HL-60 (cell line): ENCODE measurements at regions not wholly inside any gene's neighbourhood (a gene's known extent, or its start where the extent isn't known, plus 50 kb on each side); places are given as distances from the start of the nearest gene placed in this dataset.

Experiments
- DNase-seq, 2 experiments: peaks; one replicate each; pipeline ENCODE4 v3.0.0-alpha.2; 2010 to 2020; ENCODE audit warnings: low read depth in 1 of 2, low spot score in 1 of 2
- H3K27ac ChIP-seq: fragments of 250-450 bp; sonication (Bioruptor Pico); replicated peaks from 2 replicates; pipeline ENCODE4 v1.5.1; 2020; ENCODE audit warnings: mild to moderate bottlenecking, moderate library complexity
- H3K27me3 ChIP-seq: fragments of 250-450 bp; sonication (Bioruptor Pico); 2 replicates; pipeline ENCODE4 v1.5.1; 2021; ENCODE audit warnings: mild to moderate bottlenecking, moderate library complexity; ENCODE audit not compliant: insufficient read depth, poor library complexity, severe bottlenecking
- H3K4me3 ChIP-seq: replicated peaks from 2 replicates; pipeline ENCODE4 v1.5.1; 2011; ENCODE audit warnings: mild to moderate bottlenecking, control low read depth, low read length; ENCODE audit not compliant: insufficient read depth
- GABPA ChIP-seq: IDR thresholded peaks from 2 replicates; pipeline ENCODE4 v1.6.1; 2012; ENCODE audit warnings: low read depth
- POLR2AphosphoS5 ChIP-seq: IDR thresholded peaks from 2 replicates; pipeline ENCODE4 v1.6.1; 2012; ENCODE audit warnings: low read depth
- SPI1 ChIP-seq: IDR thresholded peaks from 2 replicates; pipeline ENCODE4 v1.6.1; 2012; ENCODE audit warnings: low read depth, mild to moderate bottlenecking, borderline replicate concordance
- TF ChIP-seq, protein P1 (sequence below): IDR thresholded peaks from 2 replicates; pipeline ENCODE4 v1.6.1; 2012; ENCODE audit warnings: low read depth; ENCODE audit not compliant: insufficient replicate concordance
- TF ChIP-seq, protein P2 (sequence below): IDR thresholded peaks from one replicate; pipeline ENCODE4 v1.5.1; 2011; ENCODE audit warnings: low read length, control low read depth, inconsistent platforms; ENCODE audit not compliant: insufficient read depth

DNA sequence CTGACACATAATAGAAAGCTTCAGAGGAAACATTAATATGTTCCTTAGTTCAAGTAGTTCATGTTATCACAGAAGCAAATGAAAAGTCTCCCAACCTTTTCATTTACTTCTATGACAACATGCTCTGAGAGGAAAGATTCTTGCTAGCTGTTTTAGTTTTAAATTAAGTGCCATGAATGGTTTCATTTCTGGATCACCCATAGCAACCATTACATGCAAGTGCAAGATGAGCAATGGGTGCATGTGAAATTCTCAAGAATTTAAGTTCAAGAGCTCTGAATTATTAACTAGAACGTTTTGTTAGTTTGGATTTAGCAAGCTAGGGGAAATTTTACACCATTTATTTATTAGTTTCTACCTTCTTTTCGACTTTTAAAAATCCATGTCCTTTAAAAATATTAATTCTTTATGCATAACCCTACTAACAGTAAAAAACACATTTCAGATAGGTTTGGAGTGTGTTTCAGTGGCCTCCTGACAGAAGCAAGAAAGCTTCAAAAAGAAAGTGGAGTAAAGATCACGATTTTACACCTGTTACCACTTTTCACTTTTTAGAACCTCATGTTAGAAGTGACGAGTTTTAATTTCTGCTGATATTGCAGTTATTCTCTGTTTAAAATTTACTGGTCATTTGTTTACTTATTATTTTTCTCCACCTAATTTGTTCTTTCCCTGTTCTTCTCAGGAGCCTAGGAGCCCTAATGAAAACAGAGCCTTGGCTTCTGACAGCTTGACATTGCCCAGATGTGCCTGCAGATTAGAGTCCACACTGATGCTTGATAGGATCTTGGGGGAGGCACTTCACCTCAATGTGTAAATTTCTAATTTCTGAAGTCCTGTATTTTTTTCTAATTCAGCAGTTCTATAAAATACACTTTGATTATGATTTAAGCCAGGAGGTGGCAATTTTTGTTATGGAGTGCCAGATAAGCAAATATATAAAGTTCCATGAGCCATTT lies 995.3 kb upstream of the PHF14 start:
- TF ChIP-seq, protein P1, sequence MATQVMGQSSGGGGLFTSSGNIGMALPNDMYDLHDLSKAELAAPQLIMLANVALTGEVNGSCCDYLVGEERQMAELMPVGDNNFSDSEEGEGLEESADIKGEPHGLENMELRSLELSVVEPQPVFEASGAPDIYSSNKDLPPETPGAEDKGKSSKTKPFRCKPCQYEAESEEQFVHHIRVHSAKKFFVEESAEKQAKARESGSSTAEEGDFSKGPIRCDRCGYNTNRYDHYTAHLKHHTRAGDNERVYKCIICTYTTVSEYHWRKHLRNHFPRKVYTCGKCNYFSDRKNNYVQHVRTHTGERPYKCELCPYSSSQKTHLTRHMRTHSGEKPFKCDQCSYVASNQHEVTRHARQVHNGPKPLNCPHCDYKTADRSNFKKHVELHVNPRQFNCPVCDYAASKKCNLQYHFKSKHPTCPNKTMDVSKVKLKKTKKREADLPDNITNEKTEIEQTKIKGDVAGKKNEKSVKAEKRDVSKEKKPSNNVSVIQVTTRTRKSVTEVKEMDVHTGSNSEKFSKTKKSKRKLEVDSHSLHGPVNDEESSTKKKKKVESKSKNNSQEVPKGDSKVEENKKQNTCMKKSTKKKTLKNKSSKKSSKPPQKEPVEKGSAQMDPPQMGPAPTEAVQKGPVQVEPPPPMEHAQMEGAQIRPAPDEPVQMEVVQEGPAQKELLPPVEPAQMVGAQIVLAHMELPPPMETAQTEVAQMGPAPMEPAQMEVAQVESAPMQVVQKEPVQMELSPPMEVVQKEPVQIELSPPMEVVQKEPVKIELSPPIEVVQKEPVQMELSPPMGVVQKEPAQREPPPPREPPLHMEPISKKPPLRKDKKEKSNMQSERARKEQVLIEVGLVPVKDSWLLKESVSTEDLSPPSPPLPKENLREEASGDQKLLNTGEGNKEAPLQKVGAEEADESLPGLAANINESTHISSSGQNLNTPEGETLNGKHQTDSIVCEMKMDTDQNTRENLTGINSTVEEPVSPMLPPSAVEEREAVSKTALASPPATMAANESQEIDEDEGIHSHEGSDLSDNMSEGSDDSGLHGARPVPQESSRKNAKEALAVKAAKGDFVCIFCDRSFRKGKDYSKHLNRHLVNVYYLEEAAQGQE: no peak
- TF ChIP-seq POLR2AphosphoS5 (no peak), GABPA (no peak), SPI1 (no peak)
- TF ChIP-seq, protein P2, sequence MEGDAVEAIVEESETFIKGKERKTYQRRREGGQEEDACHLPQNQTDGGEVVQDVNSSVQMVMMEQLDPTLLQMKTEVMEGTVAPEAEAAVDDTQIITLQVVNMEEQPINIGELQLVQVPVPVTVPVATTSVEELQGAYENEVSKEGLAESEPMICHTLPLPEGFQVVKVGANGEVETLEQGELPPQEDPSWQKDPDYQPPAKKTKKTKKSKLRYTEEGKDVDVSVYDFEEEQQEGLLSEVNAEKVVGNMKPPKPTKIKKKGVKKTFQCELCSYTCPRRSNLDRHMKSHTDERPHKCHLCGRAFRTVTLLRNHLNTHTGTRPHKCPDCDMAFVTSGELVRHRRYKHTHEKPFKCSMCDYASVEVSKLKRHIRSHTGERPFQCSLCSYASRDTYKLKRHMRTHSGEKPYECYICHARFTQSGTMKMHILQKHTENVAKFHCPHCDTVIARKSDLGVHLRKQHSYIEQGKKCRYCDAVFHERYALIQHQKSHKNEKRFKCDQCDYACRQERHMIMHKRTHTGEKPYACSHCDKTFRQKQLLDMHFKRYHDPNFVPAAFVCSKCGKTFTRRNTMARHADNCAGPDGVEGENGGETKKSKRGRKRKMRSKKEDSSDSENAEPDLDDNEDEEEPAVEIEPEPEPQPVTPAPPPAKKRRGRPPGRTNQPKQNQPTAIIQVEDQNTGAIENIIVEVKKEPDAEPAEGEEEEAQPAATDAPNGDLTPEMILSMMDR: no peak
- no peak for DNase-seq
- no peaks in the 10 kb centered on the region for H3K27me3 ChIP-seq
- no peak overlapping the region for H3K27ac ChIP-seq
- H3K4me3 ChIP-seq: no peak overlapping the region

DNA sequence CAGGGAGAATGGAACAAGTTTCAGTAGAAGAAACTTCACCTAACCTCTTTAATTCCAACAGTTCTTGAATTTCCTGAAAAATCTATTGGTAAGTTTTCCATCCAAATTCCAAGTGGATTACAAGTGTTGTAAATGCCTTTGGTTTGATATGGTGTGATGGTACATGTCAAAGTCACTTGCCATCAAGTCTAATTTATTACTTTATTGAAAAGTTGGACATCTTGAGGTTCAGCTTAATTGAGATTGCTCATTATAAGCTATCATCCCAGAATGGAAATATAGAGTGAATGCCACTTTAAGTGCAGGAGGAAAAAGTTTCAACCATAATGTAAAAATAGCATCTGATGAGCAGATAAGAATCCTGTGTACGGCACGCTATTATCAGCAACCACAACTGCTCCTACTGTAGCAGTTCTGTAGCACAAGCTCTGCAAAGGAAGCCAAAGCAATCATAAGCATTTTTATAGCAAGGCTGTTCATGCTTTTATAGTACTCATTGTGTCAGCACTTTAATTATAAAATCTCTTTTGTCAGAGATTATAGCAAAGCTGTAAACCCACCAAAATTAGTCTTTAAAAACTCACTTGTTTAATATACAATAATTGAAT lies 991.8 kb upstream of the PHF14 start:
- Histone ChIP-seq H3K27ac (no peak overlapping the region), H3K27me3 (no peaks in the 10 kb centered on the region), H3K4me3 (no peak overlapping the region)
- TF ChIP-seq, protein P2: no peak
- TF ChIP-seq SPI1 (no peak), GABPA (no peak), POLR2AphosphoS5 (no peak)
- TF ChIP-seq, protein P1: no peak
- DNase-seq: no peak

DNA sequence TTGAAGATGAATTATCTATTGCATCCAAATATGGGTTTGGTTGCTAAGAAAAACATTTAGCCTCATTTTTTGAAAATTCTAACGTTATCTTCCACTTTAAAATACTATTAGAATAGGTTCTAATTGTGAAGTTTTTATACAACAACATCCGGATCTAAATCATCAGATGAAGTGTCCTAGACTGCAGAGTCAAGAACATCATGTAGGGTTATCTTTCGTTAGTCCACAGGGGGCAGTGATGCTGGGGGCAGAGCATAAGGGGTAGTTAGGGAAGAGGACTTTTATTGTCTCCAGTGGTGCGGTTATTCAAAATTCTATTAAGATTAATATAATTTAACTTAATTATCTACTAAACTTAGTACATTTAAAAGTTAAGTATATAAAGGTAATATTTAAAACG lies 990.6 kb upstream of the PHF14 start:
- Histone ChIP-seq H3K4me3 (no peak overlapping the region), H3K27ac (no peak overlapping the region), H3K27me3 (no peaks in the 10 kb centered on the region)
- no peak for DNase-seq
- TF ChIP-seq, protein P1: no peak
- TF ChIP-seq POLR2AphosphoS5 (no peak), SPI1 (no peak), GABPA (no peak)
- TF ChIP-seq, protein P2: no peak
